HG03045 (cell line): ENCODE measurements at regions not wholly inside any gene's neighbourhood (a gene's known extent, or its start where the extent isn't known, plus 50 kb on each side); places are given as distances from the start of the nearest gene placed in this dataset.

Source experiments
- ATAC-seq: cut with Tn5 transposase; IDR thresholded peaks from one replicate; pipeline ENCODE4 v1.9.1; 2021; ENCODE audit warnings: mild to moderate bottlenecking, moderate library complexity; ENCODE audit not compliant: unreplicated experiment

GRCh38 chr1:42096554-42096953, 56.7 kb upstream of the GUCA2B start:
- ATAC-seq, result no peak

- ATAC-seq, result no peak
Observed at GRCh38 chr1:42089246-42089645, 64.0 kb upstream of the GUCA2B start.

GRCh38 chr1:42086146-42086545, 67.1 kb upstream of the GUCA2B start:
- no peak for ATAC-seq

GRCh38 chr1:42085596-42085995, 67.6 kb upstream of the GUCA2B start:
- ATAC-seq, result no peak

- ATAC-seq, result no peak
Observed at GRCh38 chr1:42081475-42081874, 71.7 kb upstream of the GUCA2B start.

GRCh38 chr1:42075179-42075578, 78.0 kb upstream of the GUCA2B start:
- no peak for ATAC-seq

- no peak for ATAC-seq
Observed at GRCh38 chr1:42070996-42071395, 82.2 kb upstream of the GUCA2B start.

- ATAC-seq, result no peak
Observed at GRCh38 chr1:42057800-42058199, 95.4 kb upstream of the GUCA2B start.

- ATAC-seq, result no peak
Observed at GRCh38 chr1:42056460-42056859, 96.8 kb upstream of the GUCA2B start.

GRCh38 chr1:42055061-42055460, 98.1 kb upstream of the GUCA2B start:
- ATAC-seq, result no peak

- ATAC-seq, result no peak
Observed at GRCh38 chr1:42052072-42052699, 101.0 kb upstream of the GUCA2B start.

GRCh38 chr1:42047508-42047880, 105.7 kb upstream of the GUCA2B start:
- no peak for ATAC-seq

GRCh38 chr1:42046761-42047507, 106.3 kb upstream of the GUCA2B start:
- no peak for ATAC-seq

GRCh38 chr1:42044346-42044745, 108.9 kb upstream of the GUCA2B start:
- no peak for ATAC-seq

GRCh38 chr1:42043811-42044210, 109.4 kb upstream of the GUCA2B start:
- ATAC-seq, result no peak

- ATAC-seq, result no peak
Observed at GRCh38 chr1:42043182-42043581, 110.0 kb upstream of the GUCA2B start.

GRCh38 chr1:42041031-42041430, 112.2 kb upstream of the GUCA2B start:
- ATAC-seq, result no peak

- no peak for ATAC-seq
Observed at GRCh38 chr1:42040159-42040558, 113.1 kb upstream of the GUCA2B start.

- ATAC-seq, result no peak
Observed at GRCh38 chr1:42038261-42038660, 114.9 kb upstream of the GUCA2B start.

GRCh38 chr1:42037586-42037985, 115.6 kb upstream of the GUCA2B start:
- no peak for ATAC-seq

GRCh38 chr1:42037161-42037560, 116.0 kb upstream of the GUCA2B start:
- no peak for ATAC-seq

- ATAC-seq, result peak; percentile 87
Observed at GRCh38 chr1:42035830-42036604, 117.2 kb upstream of the GUCA2B start.
